Caco-2 (cell line): ENCODE measurements at regions not wholly inside any gene's neighbourhood (a gene's known extent, or its start where the extent isn't known, plus 50 kb on each side); places are given as distances from the start of the nearest gene placed in this dataset.

Source experiments
- BruUV-seq: library from RNA; stranded (reverse); fragments of 400-500 nt; replicated peaks from 2 replicates; lab custom pipeline; 2021; lab: Mats Ljungman, UMichigan
- CTCF ChIA-PET: fragments of 300-600 bp; sonication (Branson Sonifier 250); formaldehyde crosslinking; loops from one replicate; lab custom pipeline; 2022; ENCODE audit warnings: antibody characterized with exemption; lab: Charles Lee
- POLR2A ChIA-PET: fragments of 300-600 bp; sonication (Branson Sonifier 250); formaldehyde crosslinking; loops from one replicate; lab custom pipeline; 2022; ENCODE audit warnings: antibody characterized with exemption; lab: Charles Lee
- DNase-seq, 2 experiments: peaks; one replicate each; pipeline versions ENCODE4 v3.0.0 to v3.0.0-alpha.2; 2020 to 2022
- H3K27me3 ChIP-seq: replicated peaks from 2 replicates; pipeline ENCODE4 v1.6.0; 2011; ENCODE audit warnings: low read length; ENCODE audit not compliant: control insufficient read depth, insufficient read depth
- H3K36me3 ChIP-seq: 2 replicates; pipeline ENCODE4 v1.5.1; 2011; ENCODE audit warnings: low read length; ENCODE audit not compliant: control insufficient read depth, insufficient read depth
- H3K4me1 ChIP-seq: fragments of 250-450 bp; sonication (Bioruptor Pico); 2 replicates; pipeline ENCODE4 v1.5.1; 2020; ENCODE audit warnings: mild to moderate bottlenecking
- H3K4me3 ChIP-seq: 2 replicates; pipeline ENCODE4 v1.5.1; 2011; ENCODE audit warnings: low read depth, mild to moderate bottlenecking, control low read depth, low read length
- H3K9me3 ChIP-seq: fragments of 250-450 bp; sonication (Bioruptor Pico); 2 replicates; pipeline ENCODE4 v1.5.1; 2020; ENCODE audit warnings: mild to moderate bottlenecking, moderate library complexity
- H3K27ac Mint-ChIP-seq: one replicate; pipeline ENCODE4 v1.8.0; 2022; ENCODE audit warnings: mixed read lengths; ENCODE audit not compliant: unreplicated experiment
- H3K27me3 Mint-ChIP-seq: one replicate; pipeline ENCODE4 v1.8.0; 2022; ENCODE audit warnings: mixed read lengths; ENCODE audit not compliant: insufficient read depth, unreplicated experiment
- H3K36me3 Mint-ChIP-seq: one replicate; pipeline ENCODE4 v1.8.0; 2022; ENCODE audit warnings: mild to moderate bottlenecking, mixed read lengths; ENCODE audit not compliant: insufficient read depth, unreplicated experiment
- H3K4me1 Mint-ChIP-seq: one replicate; pipeline ENCODE4 v1.8.0; 2022; ENCODE audit warnings: low read depth, mixed read lengths; ENCODE audit not compliant: unreplicated experiment
- H3K4me3 Mint-ChIP-seq: one replicate; pipeline ENCODE4 v1.8.0; 2022; ENCODE audit warnings: mild to moderate bottlenecking, moderate library complexity, mixed read lengths; ENCODE audit not compliant: unreplicated experiment
- H3K9me3 Mint-ChIP-seq: one replicate; pipeline ENCODE4 v1.8.0; 2022; ENCODE audit warnings: mixed read lengths; ENCODE audit not compliant: unreplicated experiment
- intact Hi-C: fragments of 100-400 bp; cut with micrococcal nuclease; formaldehyde crosslinking; loops from one replicate; pipeline ENCODE4 v1.10.0; 2022; ENCODE audit not compliant: unreplicated experiment
- TF ChIP-seq, protein P1 (sequence below), 2 experiments: fragments of 200-600 bp in 1 of 2; IDR thresholded peaks; 1 replicate in 1 of 2; 2 replicates in 1 of 2; pipeline versions ENCODE4 v1.5.1 to v1.8.0; 2011 to 2022; ENCODE audit warnings: antibody characterized with exemption in 1 of 2, control low read depth in 1 of 2, inconsistent platforms in 1 of 2, low read depth in 1 of 2, low read length in 1 of 2, mild to moderate bottlenecking in 1 of 2, moderate library complexity in 1 of 2; ENCODE audit not compliant: insufficient read depth in 1 of 2, severe bottlenecking in 1 of 2, unreplicated experiment in 1 of 2

DNA sequence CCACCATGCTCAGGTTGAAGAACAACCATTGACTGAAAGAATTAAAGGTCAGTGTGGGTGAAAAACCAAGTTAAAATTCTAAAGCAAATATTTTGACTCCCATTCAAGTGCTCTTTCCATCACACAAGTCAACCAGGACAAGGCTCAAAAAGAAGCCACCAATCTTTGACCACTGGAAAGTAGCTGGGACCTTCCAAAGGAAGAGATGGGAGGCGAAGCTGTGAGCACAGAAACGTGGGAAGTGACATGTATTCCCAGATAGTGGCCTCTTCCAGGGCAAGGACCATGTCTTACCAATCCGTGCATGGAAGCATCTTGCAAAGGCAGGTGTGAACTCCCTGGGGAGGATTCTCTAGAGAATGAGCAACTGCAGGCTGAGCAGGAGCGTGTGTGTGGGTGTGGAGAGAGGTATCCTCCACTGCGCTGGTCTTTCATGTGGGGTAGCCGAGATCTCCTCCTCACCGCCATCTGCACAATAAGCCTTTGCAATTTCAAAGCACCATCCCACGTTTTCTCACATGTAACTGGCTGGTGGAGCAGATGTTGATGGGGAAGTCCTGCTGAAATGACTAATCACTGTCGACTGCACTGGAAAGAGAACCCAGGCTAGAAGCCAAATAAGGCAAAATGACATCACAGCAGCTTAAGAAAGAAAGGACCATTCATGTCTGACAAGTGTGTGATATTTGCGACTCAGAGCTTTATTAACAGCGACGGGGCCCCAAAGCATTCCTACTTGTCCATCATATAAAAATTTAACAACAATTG, 189.4 kb upstream of the RREB1 start:
- H3K4me1 Mint-ChIP-seq = peaks cover 6% of the 10 kb centered on the region
- BruUV-seq = no TSS peak
- POLR2A ChIA-PET = no interaction called here
- CTCF ChIA-PET = no interaction called here
- H3K4me1 ChIP-seq = peaks cover under 1% of the 10 kb centered on the region; the same call in 1 of the 2 replicates
- H3K9me3 Mint-ChIP-seq = no peaks in the 10 kb centered on the region
- H3K36me3 ChIP-seq = no peaks in the 10 kb centered on the region
- H3K36me3 Mint-ChIP-seq = no peaks in the 10 kb centered on the region
- no peak overlapping the region for H3K27ac Mint-ChIP-seq
- H3K9me3 ChIP-seq = no peaks in the 10 kb centered on the region
- DNase-seq = no peak
- intact Hi-C loops = loop anchor here (10.0 kb wide), 1 partner anchor 194 kb away; no protein-coding TSS in a partner anchor
- H3K27me3 ChIP-seq = no peaks in the 10 kb centered on the region
- TF ChIP-seq, protein P1, sequence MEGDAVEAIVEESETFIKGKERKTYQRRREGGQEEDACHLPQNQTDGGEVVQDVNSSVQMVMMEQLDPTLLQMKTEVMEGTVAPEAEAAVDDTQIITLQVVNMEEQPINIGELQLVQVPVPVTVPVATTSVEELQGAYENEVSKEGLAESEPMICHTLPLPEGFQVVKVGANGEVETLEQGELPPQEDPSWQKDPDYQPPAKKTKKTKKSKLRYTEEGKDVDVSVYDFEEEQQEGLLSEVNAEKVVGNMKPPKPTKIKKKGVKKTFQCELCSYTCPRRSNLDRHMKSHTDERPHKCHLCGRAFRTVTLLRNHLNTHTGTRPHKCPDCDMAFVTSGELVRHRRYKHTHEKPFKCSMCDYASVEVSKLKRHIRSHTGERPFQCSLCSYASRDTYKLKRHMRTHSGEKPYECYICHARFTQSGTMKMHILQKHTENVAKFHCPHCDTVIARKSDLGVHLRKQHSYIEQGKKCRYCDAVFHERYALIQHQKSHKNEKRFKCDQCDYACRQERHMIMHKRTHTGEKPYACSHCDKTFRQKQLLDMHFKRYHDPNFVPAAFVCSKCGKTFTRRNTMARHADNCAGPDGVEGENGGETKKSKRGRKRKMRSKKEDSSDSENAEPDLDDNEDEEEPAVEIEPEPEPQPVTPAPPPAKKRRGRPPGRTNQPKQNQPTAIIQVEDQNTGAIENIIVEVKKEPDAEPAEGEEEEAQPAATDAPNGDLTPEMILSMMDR (IDR thresholded peaks at IDR 0.05; ENCODE audit: insufficient read depth in 1 of 2, low read depth in 1 of 2, low read length in 1 of 2, severe bottlenecking in 1 of 2, unreplicated experiment in 1 of 2) = no peak
- no peak overlapping the region for H3K4me3 Mint-ChIP-seq
- H3K4me3 ChIP-seq = no peak overlapping the region
- no peaks in the 10 kb centered on the region for H3K27me3 Mint-ChIP-seq

DNA sequence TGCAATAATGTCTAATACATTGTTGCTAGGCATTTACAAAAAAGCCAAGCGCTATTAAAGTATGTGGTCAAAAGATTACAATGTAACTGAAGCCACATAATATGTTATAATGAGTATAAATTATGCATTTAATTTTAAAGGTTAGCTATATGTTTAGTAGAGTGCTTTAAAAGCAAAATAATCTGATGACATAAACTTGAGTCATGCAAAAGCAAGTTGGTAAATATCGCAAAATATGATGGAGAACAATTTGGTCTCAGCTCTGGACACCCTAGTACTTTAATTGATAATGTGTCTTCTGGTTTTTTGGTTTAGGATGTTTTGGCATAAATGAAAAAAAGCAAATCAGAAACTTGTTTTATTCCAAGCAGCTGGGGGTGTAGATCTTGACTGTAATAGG, 188.6 kb upstream of the RREB1 start:
- Mint-ChIP-seq H3K36me3 (no peaks in the 10 kb centered on the region), H3K9me3 (no peaks in the 10 kb centered on the region), H3K27me3 (no peaks in the 10 kb centered on the region), H3K4me1 (peaks cover 6% of the 10 kb centered on the region), H3K27ac (no peak overlapping the region), H3K4me3 (no peak overlapping the region)
- Histone ChIP-seq H3K4me3 (no peak overlapping the region), H3K27me3 (no peaks in the 10 kb centered on the region), H3K36me3 (no peaks in the 10 kb centered on the region), H3K4me1 (peaks cover 6% of the 10 kb centered on the region; the same call in 1 of the 2 replicates), H3K9me3 (no peaks in the 10 kb centered on the region)
- POLR2A ChIA-PET = no interaction called here
- TF ChIP-seq, protein P1 (IDR thresholded peaks at IDR 0.05; ENCODE audit: insufficient read depth in 1 of 2, low read depth in 1 of 2, low read length in 1 of 2, severe bottlenecking in 1 of 2, unreplicated experiment in 1 of 2) = no peak
- no peak for DNase-seq
- BruUV-seq = no TSS peak
- intact Hi-C loops = loop anchor here (10.0 kb wide), 1 partner anchor 194 kb away; no protein-coding TSS in a partner anchor
- CTCF ChIA-PET = no interaction called here

DNA sequence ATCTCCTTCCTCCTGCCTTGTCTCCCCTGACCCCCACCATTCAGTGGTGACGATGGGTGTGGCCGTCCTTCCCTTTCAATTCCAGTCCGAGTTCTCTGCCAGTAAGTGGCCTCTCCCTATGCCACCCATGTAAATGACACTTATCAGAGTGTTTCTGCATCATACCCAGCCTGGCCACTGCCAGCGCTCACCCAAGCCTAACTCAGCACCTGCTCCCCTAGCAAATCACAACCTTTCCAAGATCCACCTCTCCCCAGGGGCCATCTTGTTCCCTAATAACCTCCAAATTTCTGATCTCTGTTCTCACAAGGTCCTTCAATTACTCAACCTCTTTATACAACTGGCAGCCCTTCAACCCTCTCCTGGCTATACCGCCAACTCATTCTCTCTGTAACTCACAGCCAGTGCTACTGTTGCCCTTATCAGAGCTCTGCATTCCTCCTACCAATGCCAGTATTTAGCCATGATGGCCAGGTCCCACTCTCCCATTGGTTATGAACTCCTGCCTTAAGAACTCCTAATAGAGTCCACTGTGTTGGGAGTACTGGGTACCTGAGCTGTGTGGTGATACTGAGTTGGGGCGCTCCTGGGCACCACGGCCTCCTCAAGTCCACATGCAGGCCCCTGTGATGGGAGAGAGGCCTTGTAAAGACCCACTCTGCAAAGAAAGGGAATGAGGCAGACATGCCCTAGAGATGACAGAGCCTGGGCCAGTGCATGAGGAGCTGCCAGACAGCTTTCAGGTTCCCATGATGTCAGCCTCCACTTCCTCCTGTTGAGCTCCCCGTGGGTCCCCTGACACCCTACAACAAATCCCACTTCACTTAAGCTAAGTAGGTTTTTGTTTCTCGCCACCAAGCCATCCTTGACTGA, 187.4 kb upstream of the RREB1 start:
- no peak overlapping the region for H3K27ac Mint-ChIP-seq
- no TSS peak for BruUV-seq
- Histone ChIP-seq H3K36me3 (no peaks in the 10 kb centered on the region), H3K4me1 (peaks cover 6% of the 10 kb centered on the region; the same call in 1 of the 2 replicates), H3K4me3 (no peak overlapping the region), H3K27me3 (no peaks in the 10 kb centered on the region), H3K9me3 (no peaks in the 10 kb centered on the region)
- ChIA-PET POLR2A (no interaction called here), CTCF (no interaction called here)
- intact Hi-C loops = no loop called here
- TF ChIP-seq, protein P1 (IDR thresholded peaks at IDR 0.05; ENCODE audit: insufficient read depth in 1 of 2, low read depth in 1 of 2, low read length in 1 of 2, severe bottlenecking in 1 of 2, unreplicated experiment in 1 of 2) = no peak
- no peak overlapping the region for H3K4me3 Mint-ChIP-seq
- no peaks in the 10 kb centered on the region for H3K9me3 Mint-ChIP-seq
- peaks cover 6% of the 10 kb centered on the region for H3K4me1 Mint-ChIP-seq
- no peaks in the 10 kb centered on the region for H3K27me3 Mint-ChIP-seq
- H3K36me3 Mint-ChIP-seq = no peaks in the 10 kb centered on the region
- no peak for DNase-seq
